GM12873 (cell line): ENCODE measurements at regions not wholly inside any gene's neighbourhood (a gene's known extent, or its start where the extent isn't known, plus 50 kb on each side); places are given as distances from the start of the nearest gene placed in this dataset.

Experiments used
- TF ChIP-seq, protein P1 (sequence below): IDR thresholded peaks from 2 replicates; pipeline ENCODE4 v1.5.1; 2012; ENCODE audit warnings: low read depth, mild to moderate bottlenecking, moderate library complexity, low read length, control low read depth; ENCODE audit not compliant: insufficient read depth; ENCODE audit errors: missing control alignments

DNA sequence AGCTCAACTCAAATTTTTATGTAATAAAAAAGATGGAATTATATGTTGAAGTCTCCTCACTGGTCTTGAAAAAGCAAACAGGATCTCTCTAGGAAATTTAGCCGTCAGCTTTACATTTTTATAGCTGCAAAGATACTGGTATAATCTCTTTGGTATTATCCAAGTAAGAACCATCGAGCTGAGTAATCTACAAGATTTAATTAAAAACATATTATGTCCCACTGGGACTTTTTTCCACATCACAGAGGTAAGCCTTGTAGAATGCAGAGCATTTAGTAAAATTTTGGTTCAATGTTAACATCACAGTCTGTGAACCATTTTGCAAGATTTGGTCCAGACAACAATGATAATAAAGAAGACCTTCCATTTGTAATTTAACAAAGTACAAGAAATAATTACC, 162.6 kb upstream of the SLC39A10 start:
- TF ChIP-seq, protein P1, sequence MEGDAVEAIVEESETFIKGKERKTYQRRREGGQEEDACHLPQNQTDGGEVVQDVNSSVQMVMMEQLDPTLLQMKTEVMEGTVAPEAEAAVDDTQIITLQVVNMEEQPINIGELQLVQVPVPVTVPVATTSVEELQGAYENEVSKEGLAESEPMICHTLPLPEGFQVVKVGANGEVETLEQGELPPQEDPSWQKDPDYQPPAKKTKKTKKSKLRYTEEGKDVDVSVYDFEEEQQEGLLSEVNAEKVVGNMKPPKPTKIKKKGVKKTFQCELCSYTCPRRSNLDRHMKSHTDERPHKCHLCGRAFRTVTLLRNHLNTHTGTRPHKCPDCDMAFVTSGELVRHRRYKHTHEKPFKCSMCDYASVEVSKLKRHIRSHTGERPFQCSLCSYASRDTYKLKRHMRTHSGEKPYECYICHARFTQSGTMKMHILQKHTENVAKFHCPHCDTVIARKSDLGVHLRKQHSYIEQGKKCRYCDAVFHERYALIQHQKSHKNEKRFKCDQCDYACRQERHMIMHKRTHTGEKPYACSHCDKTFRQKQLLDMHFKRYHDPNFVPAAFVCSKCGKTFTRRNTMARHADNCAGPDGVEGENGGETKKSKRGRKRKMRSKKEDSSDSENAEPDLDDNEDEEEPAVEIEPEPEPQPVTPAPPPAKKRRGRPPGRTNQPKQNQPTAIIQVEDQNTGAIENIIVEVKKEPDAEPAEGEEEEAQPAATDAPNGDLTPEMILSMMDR, result no peak

DNA sequence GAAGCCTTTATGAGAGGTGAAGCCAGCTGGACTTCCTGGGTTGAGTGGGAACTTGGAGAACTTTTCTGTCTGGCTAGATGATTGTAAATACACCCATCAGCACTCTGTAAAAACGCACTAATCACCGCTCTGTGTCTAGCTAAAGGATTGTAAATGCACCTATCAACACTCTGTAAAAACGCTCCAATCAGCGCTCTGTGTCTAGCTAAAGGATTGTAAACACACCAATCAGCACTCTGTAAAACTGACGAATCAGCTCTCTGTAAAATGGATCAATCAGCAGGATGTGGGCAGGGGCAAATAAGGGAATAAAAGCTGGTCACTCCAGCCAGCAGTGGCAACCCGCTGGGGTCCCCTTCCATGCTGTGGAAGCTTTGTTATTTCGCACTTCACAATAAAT, 163.6 kb upstream of the SLC39A10 start:
- TF ChIP-seq, protein P1, result no peak

DNA sequence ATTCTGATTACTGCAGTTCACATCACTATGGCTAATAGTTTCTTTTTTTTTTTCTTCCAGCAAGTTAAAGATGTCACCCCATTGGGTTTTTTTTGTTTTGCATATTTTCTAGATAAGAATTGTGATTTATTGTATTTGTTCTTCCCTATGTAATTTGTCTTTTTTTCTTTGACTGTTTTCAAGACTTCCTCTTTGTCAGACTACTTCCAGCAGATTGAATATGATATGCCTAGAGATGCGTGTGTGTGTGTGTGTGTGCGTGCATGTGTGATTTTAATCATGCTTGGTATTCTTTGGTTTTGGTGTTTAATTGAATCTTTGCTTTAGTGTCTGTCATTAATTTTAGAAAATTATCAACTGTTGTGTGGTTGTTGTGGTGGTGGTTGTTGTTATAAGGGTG, 166.7 kb upstream of the SLC39A10 start:
- TF ChIP-seq, protein P1, result no peak

DNA sequence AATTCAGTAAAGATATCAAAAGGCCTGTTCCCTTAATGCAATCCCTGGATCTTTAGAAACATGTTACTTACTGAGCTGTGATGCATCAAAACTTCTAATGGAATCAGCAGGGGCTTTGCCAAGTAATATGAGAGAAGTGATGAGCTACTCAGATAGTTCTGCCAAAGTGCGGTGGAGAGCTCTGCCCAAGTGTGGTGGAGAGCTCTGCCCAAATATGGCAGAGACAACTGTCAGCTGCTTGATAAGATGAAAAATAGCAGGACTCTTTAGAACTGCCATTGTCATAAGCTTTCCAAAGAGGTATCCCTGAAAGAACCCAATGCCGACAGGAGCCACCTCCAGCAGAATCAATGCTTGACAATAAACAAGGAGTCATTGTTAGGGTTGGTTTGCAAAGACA, 167.9 kb upstream of the SLC39A10 start:
- TF ChIP-seq, protein P1, result no peak

DNA sequence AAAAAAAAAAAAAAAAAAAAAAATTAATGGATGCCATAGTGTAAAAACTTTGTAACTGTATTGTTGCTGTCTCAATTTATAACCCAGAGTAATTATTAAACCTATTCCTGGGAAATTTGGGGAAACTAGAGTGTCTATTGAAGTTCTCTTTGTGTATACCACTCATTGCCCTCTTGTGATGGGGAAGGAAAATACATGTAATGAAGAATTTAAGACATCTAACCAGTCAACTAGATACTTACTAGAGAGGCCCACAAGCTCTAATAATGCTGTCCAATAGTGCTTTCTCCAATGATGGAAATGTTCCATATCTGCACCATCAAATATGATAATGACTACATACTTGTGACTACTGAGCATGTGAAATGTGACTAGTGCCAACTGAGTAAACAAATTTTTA, 168.5 kb upstream of the SLC39A10 start:
- TF ChIP-seq, protein P1, result no peak

DNA sequence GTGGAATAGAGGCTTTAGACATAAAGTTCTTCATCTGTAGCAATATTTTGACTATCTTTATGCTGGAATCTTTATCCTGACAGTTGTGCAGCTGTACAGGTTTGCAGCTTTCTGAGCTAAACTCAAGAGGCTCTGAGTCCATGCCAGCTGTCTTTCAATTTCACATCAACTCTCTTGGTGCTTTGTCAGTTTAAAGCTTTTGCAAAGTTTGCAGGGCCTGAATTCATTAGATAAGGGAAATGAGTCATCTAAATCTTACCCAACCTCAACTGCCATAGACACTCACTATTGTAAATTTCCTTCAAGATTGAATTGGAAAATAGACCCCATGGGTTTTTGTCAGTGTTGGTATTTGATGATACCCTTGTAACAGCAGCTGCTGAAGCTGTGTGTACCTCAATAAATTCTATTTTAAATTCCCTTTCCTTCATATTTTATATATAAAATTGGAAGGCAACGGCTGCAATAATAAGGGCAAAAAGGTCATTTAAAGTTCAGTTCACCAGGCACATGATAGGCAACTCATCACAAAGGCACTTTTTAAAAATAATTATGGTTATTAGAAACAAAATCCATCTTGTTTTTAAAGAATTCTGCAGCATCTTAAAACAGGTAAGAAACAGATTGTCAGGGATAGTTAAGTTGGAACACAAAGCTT, 169.9 kb upstream of the SLC39A10 start:
- TF ChIP-seq, protein P1, result no peak

DNA sequence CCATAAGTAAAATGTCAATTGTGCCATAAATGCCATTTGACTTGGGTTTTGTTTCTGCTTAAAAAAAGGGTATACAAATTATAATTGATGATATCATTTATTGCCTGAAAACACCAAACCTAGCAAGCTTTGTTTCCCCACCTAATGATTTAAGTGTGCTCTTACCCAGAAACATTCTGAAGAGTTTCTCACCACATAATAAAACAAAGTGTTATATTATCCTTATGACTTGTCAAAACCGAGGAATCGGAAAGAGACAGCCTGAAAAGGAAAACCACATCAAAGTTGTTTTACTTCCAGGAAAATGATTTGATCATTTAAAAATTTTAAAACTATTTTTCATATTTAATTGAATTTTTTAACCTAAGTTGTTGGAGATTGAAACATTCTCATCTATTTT, 170.5 kb upstream of the SLC39A10 start:
- TF ChIP-seq, protein P1, result no peak
